ENCODE measurements at regions not wholly inside any gene's neighbourhood (a gene's known extent, or its start where the extent isn't known, plus 50 kb on each side); places are given as distances from the start of the nearest gene placed in this dataset.

- TF ChIP-seq EZH2phosphoT487 (IDR thresholded peaks at IDR 0.05; ENCODE audit: borderline replicate concordance) (no peak), CTCF (conservative IDR thresholded peaks at IDR 0.05; ENCODE audit: low read length) (no peak)
- Histone ChIP-seq H3K36me3 (ENCODE audit: insufficient read depth, low read length) (no peaks in the 10 kb centered on the region), H3K4me1 (ENCODE audit: insufficient read depth, low read length, poor library complexity, severe bottlenecking) (no peaks in the 10 kb centered on the region), H2AFZ (ENCODE audit: low read length) (no peak overlapping the region), H3K27me3 (ENCODE audit: insufficient read depth, low read length, poor library complexity, severe bottlenecking) (no peaks in the 10 kb centered on the region), H3K9me3 (ENCODE audit: insufficient read depth, low read depth, low read length) (no peaks in the 10 kb centered on the region), H3K79me2 (ENCODE audit: insufficient read depth, low read length) (no peaks in the 10 kb centered on the region), H4K20me1 (ENCODE audit: insufficient read depth, low read length, poor library complexity, severe bottlenecking) (no peaks in the 10 kb centered on the region), H3K9me2 (replicated peaks; ENCODE audit: low read depth, low read length) (no peaks in the 10 kb centered on the region), H3F3A (ENCODE audit: low read depth) (no peaks in the 10 kb centered on the region), H3K4me3 (ENCODE audit: low read length, poor library complexity, severe bottlenecking) (no peak overlapping the region), H3K9ac (ENCODE audit: low read depth, low read length, poor library complexity, severe bottlenecking) (no peak overlapping the region), H3K4me2 (ENCODE audit: low read depth, low read length, poor library complexity, severe bottlenecking) (no peak overlapping the region)
Measured at GRCh38 chr14:51504669-51505068, 147.0 kb upstream of the FRMD6 start.

- Histone ChIP-seq H3K4me2 (ENCODE audit: low read depth, low read length, poor library complexity, severe bottlenecking) (no peak overlapping the region), H3K4me1 (ENCODE audit: insufficient read depth, low read length, poor library complexity, severe bottlenecking) (no peaks in the 10 kb centered on the region), H3K36me3 (ENCODE audit: insufficient read depth, low read length) (no peaks in the 10 kb centered on the region), H3K79me2 (ENCODE audit: insufficient read depth, low read length) (no peaks in the 10 kb centered on the region), H4K20me1 (ENCODE audit: insufficient read depth, low read length, poor library complexity, severe bottlenecking) (no peaks in the 10 kb centered on the region), H3F3A (ENCODE audit: low read depth) (no peaks in the 10 kb centered on the region), H3K27me3 (ENCODE audit: insufficient read depth, low read length, poor library complexity, severe bottlenecking) (no peaks in the 10 kb centered on the region), H3K9ac (ENCODE audit: low read depth, low read length, poor library complexity, severe bottlenecking) (no peak overlapping the region), H3K9me2 (replicated peaks; ENCODE audit: low read depth, low read length) (no peaks in the 10 kb centered on the region), H2AFZ (ENCODE audit: low read length) (no peak overlapping the region), H3K4me3 (ENCODE audit: low read length, poor library complexity, severe bottlenecking) (no peak overlapping the region), H3K9me3 (ENCODE audit: insufficient read depth, low read depth, low read length) (no peaks in the 10 kb centered on the region)
- TF ChIP-seq EZH2phosphoT487 (IDR thresholded peaks at IDR 0.05; ENCODE audit: borderline replicate concordance): no peak
- no peak for TF ChIP-seq CTCF (conservative IDR thresholded peaks at IDR 0.05; ENCODE audit: low read length)
Measured at GRCh38 chr14:51507511-51507905, 144.2 kb upstream of the FRMD6 start.

- Histone ChIP-seq H3K36me3 (ENCODE audit: insufficient read depth, low read length) (no peaks in the 10 kb centered on the region), H2AFZ (ENCODE audit: low read length) (no peak overlapping the region), H3K4me3 (ENCODE audit: low read length, poor library complexity, severe bottlenecking) (no peak overlapping the region), H3K4me1 (ENCODE audit: insufficient read depth, low read length, poor library complexity, severe bottlenecking) (no peaks in the 10 kb centered on the region), H3K9me2 (replicated peaks; ENCODE audit: low read depth, low read length) (no peaks in the 10 kb centered on the region), H3K79me2 (ENCODE audit: insufficient read depth, low read length) (no peaks in the 10 kb centered on the region), H3K9me3 (ENCODE audit: insufficient read depth, low read depth, low read length) (no peaks in the 10 kb centered on the region), H4K20me1 (ENCODE audit: insufficient read depth, low read length, poor library complexity, severe bottlenecking) (no peaks in the 10 kb centered on the region), H3K4me2 (ENCODE audit: low read depth, low read length, poor library complexity, severe bottlenecking) (no peak overlapping the region), H3F3A (ENCODE audit: low read depth) (no peaks in the 10 kb centered on the region), H3K27me3 (ENCODE audit: insufficient read depth, low read length, poor library complexity, severe bottlenecking) (no peaks in the 10 kb centered on the region), H3K9ac (ENCODE audit: low read depth, low read length, poor library complexity, severe bottlenecking) (no peak overlapping the region)
- no peak for TF ChIP-seq CTCF (conservative IDR thresholded peaks at IDR 0.05; ENCODE audit: low read length)
- no peak for TF ChIP-seq EZH2phosphoT487 (IDR thresholded peaks at IDR 0.05; ENCODE audit: borderline replicate concordance)
Measured at GRCh38 chr14:51507906-51508511, 143.7 kb upstream of the FRMD6 start.
